ENCODE measurements at regions not wholly inside any gene's neighbourhood (a gene's known extent, or its start where the extent isn't known, plus 50 kb on each side); places are given as distances from the start of the nearest gene placed in this dataset.

DNA sequence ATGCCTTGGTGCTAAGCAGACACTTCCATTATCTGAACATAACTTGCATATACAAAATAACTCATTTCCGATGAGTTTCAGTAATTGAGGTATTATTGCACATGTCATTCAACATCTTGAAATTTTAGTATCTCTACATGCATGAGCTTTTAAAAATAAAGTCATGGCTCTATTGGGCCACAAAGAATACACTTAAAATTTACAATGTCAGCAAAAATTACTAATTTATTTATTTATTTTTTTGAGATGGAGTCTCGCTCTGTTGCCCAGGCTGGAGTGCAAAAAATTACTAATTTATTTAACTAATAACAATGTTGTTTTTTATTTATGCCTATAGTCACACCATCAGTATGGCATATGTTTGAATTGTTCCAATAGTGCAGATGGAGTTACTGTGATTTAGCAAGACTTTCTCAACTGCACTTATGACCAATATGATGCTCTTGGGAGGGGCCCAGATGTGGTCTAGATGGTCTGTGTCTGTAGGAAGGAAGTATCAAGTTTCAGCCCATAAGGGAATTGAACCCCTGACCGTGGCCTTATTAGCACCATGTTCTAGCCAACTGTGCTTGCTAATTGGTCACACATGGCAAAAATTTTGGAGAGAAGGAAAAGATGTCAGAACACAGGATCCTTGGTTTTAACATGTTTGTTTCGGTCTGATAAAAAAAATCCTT lies 370.7 kb upstream of the TSHZ2 start:
- Histone ChIP-seq H3K4me2 (ENCODE audit: insufficient read depth, low read length) (no peak overlapping the region), H4K20me1 (ENCODE audit: insufficient read depth, low read length) (no peaks in the 10 kb centered on the region), H3K27ac (ENCODE audit: low read length) (no peak overlapping the region), H3K27me3 (ENCODE audit: insufficient read depth, low read length, poor library complexity) (no peaks in the 10 kb centered on the region), H3K4me3 (ENCODE audit: low read depth in 1 of 2, low read length in 2 of 2) (no peak overlapping the region), H3K36me3 (ENCODE audit: insufficient read depth, low read length) (no peaks in the 10 kb centered on the region), H2AFZ (ENCODE audit: low read depth, low read length) (no peak overlapping the region), H3K9me3 (ENCODE audit: insufficient read depth, low read length, severe bottlenecking) (no peaks in the 10 kb centered on the region), H3K9ac (ENCODE audit: low read depth, low read length) (no peak overlapping the region), H3K4me1 (ENCODE audit: insufficient read depth, low read length) (no peaks in the 10 kb centered on the region), H3K79me2 (ENCODE audit: insufficient read depth, low read length) (no peaks in the 10 kb centered on the region)
- TF ChIP-seq, protein P1, sequence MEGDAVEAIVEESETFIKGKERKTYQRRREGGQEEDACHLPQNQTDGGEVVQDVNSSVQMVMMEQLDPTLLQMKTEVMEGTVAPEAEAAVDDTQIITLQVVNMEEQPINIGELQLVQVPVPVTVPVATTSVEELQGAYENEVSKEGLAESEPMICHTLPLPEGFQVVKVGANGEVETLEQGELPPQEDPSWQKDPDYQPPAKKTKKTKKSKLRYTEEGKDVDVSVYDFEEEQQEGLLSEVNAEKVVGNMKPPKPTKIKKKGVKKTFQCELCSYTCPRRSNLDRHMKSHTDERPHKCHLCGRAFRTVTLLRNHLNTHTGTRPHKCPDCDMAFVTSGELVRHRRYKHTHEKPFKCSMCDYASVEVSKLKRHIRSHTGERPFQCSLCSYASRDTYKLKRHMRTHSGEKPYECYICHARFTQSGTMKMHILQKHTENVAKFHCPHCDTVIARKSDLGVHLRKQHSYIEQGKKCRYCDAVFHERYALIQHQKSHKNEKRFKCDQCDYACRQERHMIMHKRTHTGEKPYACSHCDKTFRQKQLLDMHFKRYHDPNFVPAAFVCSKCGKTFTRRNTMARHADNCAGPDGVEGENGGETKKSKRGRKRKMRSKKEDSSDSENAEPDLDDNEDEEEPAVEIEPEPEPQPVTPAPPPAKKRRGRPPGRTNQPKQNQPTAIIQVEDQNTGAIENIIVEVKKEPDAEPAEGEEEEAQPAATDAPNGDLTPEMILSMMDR (IDR thresholded peaks at IDR 0.05; ENCODE audit: borderline replicate concordance, extremely low read depth, low read length, poor library complexity, severe bottlenecking): no peak
- no peak for TF ChIP-seq EZH2 (IDR thresholded peaks at IDR 0.05; ENCODE audit: borderline replicate concordance, low read depth, low read length, severe bottlenecking)
- DNase-seq (no peak), ATAC-seq (ENCODE audit: insufficient read depth, low read depth) (no peak)

DNA sequence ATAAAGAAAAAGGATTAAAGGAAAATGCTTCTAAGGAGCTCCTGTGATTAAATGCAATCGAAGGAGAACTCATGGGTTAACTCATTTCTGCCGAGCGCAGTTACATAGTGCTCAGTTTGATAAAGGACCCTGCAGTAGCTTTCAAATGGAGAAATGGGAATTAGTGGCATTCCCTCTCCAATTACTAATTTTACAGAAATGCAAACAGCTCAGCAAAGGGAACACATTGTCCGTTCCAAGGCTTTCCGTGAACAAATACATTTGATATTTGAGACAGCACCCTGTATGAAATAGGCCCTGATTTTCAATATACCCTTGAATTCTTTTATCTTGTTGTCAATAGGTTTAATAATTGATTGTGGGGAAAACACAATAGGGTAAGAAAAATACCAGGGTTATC lies 375.9 kb upstream of the TSHZ2 start:
- TF ChIP-seq EZH2 (IDR thresholded peaks at IDR 0.05; ENCODE audit: borderline replicate concordance, low read depth, low read length, severe bottlenecking): no peak
- TF ChIP-seq, protein P1 (IDR thresholded peaks at IDR 0.05; ENCODE audit: borderline replicate concordance, extremely low read depth, low read length, poor library complexity, severe bottlenecking): no peak
- H3K9me3 ChIP-seq (ENCODE audit: insufficient read depth, low read length, severe bottlenecking): no peaks in the 10 kb centered on the region
- no peak overlapping the region for H3K4me2 ChIP-seq (ENCODE audit: insufficient read depth, low read length)

DNA sequence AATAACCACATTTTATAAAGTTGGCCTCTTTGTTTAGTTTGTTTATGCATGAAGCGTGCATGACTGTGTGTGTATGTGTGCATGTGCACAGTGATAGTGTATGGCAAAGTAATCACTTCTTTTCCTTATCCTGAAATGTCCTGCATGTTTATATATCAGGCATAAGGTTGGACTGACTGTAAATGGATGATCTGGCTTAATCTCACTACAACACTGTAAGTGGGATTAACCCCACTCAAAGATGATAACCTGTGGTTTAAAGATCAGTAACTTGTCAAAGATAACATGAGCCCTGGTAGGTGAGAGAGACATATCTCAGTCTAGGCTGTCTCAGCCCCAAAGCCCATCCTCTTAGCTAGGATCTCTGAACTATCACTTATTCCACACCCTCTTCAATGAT lies 376.6 kb upstream of the TSHZ2 start:
- Histone ChIP-seq H4K20me1 (ENCODE audit: insufficient read depth, low read length) (no peaks in the 10 kb centered on the region), H3K27me3 (ENCODE audit: insufficient read depth, low read length, poor library complexity) (peaks cover 3% of the 10 kb centered on the region), H3K4me2 (ENCODE audit: insufficient read depth, low read length) (no peak overlapping the region), H3K9ac (ENCODE audit: low read depth, low read length) (no peak overlapping the region), H3K4me3 (ENCODE audit: low read depth in 1 of 2, low read length in 2 of 2) (no peak overlapping the region), H3K4me1 (ENCODE audit: insufficient read depth, low read length) (no peaks in the 10 kb centered on the region), H3K36me3 (ENCODE audit: insufficient read depth, low read length) (no peaks in the 10 kb centered on the region), H2AFZ (ENCODE audit: low read depth, low read length) (no peak overlapping the region), H3K9me3 (ENCODE audit: insufficient read depth, low read length, severe bottlenecking) (no peaks in the 10 kb centered on the region), H3K79me2 (ENCODE audit: insufficient read depth, low read length) (no peaks in the 10 kb centered on the region), H3K27ac (ENCODE audit: low read length) (no peak overlapping the region)
- TF ChIP-seq, protein P1 (IDR thresholded peaks at IDR 0.05; ENCODE audit: borderline replicate concordance, extremely low read depth, low read length, poor library complexity, severe bottlenecking): no peak
- no peak for TF ChIP-seq EZH2 (IDR thresholded peaks at IDR 0.05; ENCODE audit: borderline replicate concordance, low read depth, low read length, severe bottlenecking)
- ATAC-seq (ENCODE audit: insufficient read depth, low read depth) (no peak), DNase-seq (no peak)

More for the DNA sequence above, 375.9 kb upstream of the TSHZ2 start:
- Histone ChIP-seq H4K20me1 (ENCODE audit: insufficient read depth, low read length) (no peaks in the 10 kb centered on the region), H3K4me3 (ENCODE audit: low read depth in 1 of 2, low read length in 2 of 2) (no peak overlapping the region), H3K27me3 (ENCODE audit: insufficient read depth, low read length, poor library complexity) (peaks cover 3% of the 10 kb centered on the region), H3K36me3 (ENCODE audit: insufficient read depth, low read length) (no peaks in the 10 kb centered on the region), H2AFZ (ENCODE audit: low read depth, low read length) (no peak overlapping the region), H3K27ac (ENCODE audit: low read length) (no peak overlapping the region), H3K79me2 (ENCODE audit: insufficient read depth, low read length) (no peaks in the 10 kb centered on the region), H3K9ac (ENCODE audit: low read depth, low read length) (no peak overlapping the region), H3K4me1 (ENCODE audit: insufficient read depth, low read length) (no peaks in the 10 kb centered on the region)
- DNase-seq (no peak), ATAC-seq (ENCODE audit: insufficient read depth, low read depth) (no peak)
